ENCODE measurements at regions not wholly inside any gene's neighbourhood (a gene's known extent, or its start where the extent isn't known, plus 50 kb on each side); places are given as distances from the start of the nearest gene placed in this dataset.

DNA sequence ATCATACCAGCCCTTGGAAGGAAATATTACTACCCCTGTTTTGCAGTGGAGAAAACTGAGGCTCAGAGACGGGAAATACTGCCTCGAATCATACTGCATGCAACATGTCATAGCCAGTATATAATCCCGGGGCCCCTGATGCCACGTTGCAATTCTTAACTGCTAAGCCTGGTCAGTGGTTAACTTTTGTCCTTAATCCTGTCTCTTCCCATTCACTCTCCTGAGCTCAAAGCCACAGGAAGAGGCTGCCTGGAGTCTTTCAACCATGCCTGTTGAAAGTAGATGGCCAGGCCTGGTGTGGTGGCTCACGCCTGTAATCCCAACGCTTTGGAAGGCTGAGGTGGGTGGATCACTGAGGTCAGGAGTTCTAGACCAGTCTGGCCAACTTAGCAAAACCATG lies 166.6 kb downstream of the MIAT start:
- no peak for TF ChIP-seq CTCF (optimal IDR thresholded peaks at IDR 0.05 in 1 of 3, IDR thresholded peaks at IDR 0.05 in 1 of 3, conservative IDR thresholded peaks at IDR 0.05 in 1 of 3; ENCODE audit: extremely low read depth in 1 of 3, insufficient read depth in 2 of 3, low read length in 3 of 3)
- no peak for TF ChIP-seq EZH2 (IDR thresholded peaks at IDR 0.05; ENCODE audit: low read length)

All from keratinocyte (primary cell).